GM18499 (cell line): ENCODE measurements at regions not wholly inside any gene's neighbourhood (a gene's known extent, or its start where the extent isn't known, plus 50 kb on each side); places are given as distances from the start of the nearest gene placed in this dataset.
"Not testable (repeated sequence)": the region's sequence is repeated elsewhere in the genome, so short reads cannot be mapped to it uniquely, and the experiment has no call there.

Experiments used
- ATAC-seq: cut with Tn5 transposase; IDR thresholded peaks from one replicate; pipeline ENCODE4 v1.9.1; 2021; ENCODE audit warnings: moderate number of reproducible peaks; ENCODE audit not compliant: insufficient read depth, unreplicated experiment

GRCh38 chr6:12348530-12349511 lies 58.7 kb downstream of the EDN1 start:
- no peak for ATAC-seq

- no peak for ATAC-seq
Measured at GRCh38 chr6:12350644-12351170, 60.5 kb downstream of the EDN1 start.

DNA sequence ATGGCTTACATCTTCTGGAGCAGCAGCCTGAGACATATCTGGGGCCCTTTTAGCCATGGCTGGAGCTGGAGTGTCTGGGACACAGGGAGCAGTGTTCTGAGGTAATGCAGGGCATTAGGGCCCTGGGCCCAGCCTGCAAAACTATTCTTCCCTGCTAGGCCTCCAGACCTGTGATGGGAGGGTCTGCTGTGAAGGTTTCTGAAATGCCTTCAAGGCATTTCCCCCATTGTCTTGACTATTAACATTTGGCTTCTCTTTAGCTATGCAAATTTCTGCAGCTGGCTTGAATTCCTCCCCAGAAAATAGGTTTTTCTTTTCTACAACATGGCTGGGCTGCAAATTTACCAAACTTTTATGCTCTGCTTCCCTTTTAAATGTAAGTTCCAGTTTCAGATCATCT lies 61.5 kb downstream of the EDN1 start:
- no peak for ATAC-seq

DNA sequence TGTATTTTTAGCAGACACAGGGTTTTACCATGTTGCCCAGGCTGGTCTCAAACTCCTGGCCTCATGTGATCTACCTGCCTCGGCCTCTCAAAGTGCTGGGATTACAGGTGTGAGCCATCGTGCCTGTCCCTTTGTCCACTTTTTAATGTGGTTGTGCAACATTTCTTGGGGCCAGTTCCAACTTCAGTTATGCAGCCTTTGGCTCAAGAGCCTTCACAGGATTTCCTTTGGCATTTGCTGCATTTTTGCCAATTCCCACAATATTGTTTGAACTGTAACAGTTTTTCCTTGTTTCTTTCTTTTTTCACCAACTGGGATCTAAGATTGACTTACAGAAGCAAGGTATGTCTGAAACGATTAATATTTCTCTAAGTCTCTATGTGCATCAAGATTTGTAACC lies 63.6 kb downstream of the EDN1 start:
- ATAC-seq = no peak

DNA sequence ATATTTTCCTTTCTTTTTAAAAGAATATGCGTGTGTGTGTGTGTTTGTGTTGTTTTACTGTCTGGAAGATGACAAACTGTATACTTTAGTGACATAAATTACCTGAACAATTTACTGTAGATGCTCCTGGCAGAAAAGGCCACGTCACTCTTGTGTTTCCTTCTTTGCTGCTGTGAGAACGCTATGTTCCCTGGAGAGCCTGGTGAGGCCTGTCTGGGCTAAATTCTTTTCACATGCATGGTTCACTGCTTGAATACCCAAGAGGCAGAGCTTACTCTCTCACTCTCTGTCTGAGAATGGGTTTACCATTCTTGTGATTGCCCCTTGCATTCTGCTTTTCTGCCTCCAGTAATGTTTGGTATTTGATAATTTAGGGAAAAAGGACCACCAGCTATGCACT lies 64.3 kb downstream of the EDN1 start:
- ATAC-seq = no peak

- ATAC-seq = no peak
Measured at GRCh38 chr6:12355354-12355753, 65.2 kb downstream of the EDN1 start.

- ATAC-seq = no peak
Measured at GRCh38 chr6:12356431-12356830, 66.3 kb downstream of the EDN1 start.

DNA sequence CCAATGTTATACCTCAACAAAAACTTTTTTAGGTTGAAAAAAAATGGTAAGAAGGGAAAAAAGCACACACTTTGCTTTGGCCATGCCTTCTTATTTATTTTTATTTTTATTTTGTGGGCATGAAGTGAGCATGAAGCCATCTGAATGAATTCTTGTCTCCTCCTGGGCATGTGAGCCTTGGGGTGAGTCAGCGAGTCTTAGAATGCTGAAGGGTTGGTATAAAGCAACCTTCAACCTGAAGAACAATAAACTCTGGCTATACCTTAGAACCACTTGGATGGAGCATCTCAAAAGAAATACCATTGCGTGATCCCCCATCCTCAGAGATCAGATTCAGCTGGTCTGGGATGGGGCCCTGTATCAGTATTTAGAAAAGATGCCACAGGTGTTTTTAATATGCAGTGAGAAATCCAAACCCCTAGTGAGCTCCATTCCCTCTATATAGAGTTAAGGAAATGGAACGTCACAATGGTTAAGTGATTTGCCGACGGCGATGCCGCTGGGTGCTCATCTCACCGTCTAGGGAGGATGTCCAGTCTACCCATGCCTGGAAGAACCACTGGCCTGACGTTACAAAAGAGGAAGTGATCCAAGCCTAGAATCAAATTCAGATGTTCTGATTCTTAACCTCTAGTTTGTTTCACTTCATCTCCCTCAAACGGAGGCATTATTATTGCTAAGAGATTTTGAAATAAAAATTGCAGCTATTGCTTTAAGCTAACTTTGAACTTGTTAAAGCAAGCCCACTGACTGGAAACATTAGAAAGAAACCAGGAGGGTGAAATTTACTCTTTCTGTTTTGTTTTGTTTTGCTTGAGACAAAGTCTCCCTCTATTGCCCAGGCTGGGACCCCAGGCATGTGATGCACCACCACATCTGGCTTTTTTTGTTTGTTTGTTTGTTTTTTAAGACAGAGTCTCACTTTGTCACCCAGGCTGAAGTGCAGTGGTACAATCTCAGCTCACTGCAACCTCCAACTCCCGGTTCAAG lies 67.1 kb downstream of the EDN1 start:
- ATAC-seq = peak; percentile 53

- no peak for ATAC-seq
Measured at GRCh38 chr6:12359036-12359435, 68.9 kb downstream of the EDN1 start.

- ATAC-seq = no peak
Measured at GRCh38 chr6:12361042-12361765, 71.0 kb downstream of the EDN1 start.

DNA sequence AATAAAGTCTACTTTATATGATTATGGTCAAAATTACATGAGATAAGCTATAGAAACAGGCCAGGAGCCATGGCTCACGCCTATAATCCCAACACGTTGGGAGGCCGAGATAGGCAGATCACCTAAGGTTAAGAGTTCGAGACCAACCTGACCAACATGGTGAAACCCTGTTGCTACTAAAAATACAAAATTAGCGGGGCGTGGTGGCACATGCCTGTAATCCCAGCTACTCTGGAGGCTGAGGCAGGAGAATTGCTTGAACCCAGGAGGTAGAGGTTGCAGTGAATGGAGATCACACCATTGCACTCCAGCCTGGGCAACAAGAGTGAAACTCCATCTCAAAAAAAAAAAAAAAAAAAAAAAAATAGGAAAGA lies 73.1 kb downstream of the EDN1 start:
- not testable (repeated sequence) for ATAC-seq

DNA sequence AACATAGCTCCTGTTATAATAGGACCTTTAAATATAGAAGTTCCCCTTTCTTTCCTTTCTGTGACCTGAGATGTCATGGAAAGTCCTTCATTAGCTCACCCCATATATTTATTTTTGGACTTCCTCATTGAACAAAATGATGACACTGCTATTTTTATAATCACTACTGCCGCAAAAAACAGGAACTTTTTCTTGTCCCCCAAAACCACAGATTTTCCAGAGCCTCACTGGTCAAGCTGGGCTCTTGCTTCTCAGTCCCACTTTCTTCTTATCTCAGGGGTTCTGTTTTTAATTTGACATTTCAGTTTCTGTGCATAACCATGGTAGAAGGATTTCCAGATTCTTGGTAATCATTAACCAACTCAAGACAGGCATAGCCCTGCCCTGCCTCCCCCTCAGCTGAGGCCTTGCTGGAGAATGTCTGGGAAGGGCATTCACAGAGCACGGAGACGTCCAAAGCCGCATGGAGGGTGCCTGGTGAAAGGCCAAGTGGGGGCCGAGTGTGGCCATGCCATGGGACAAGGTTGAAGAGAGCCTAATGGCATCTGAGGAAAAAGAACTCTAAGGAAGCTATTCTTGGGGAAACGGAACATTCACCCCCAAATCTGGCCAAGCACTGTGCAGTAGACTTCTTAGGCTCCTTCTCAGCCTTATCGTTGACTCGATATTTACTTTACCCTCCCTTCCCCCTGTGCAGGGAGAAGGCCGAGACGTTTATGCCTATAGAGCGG lies 73.7 kb downstream of the EDN1 start:
- ATAC-seq = peak; percentile 42

- no peak for ATAC-seq
Measured at GRCh38 chr6:12364621-12365020, 74.5 kb downstream of the EDN1 start.

DNA sequence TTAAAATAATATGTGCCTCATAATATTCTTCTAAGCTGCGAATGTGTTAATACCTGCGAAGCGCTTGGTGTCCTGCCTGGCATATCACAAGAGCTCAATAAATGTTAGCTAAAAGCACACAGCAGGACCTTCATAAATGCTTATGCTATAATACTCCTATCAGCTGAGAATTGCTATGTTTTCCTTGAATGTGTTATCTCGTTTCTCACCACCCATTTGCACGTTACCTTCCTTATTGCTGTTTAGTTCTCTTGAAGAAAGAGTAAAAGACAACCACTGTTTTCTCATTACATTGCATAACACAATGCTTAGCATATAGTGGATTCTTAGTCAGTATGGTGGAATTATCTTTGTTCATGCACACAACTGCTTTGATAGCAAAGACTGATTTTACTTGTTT lies 76.6 kb downstream of the EDN1 start:
- no peak for ATAC-seq

GRCh38 chr6:12367412-12367811 lies 77.3 kb downstream of the EDN1 start:
- no peak for ATAC-seq

- ATAC-seq = no peak
Measured at GRCh38 chr6:12369355-12369754, 79.2 kb downstream of the EDN1 start.

GRCh38 chr6:12369781-12370262 lies 79.7 kb downstream of the EDN1 start:
- ATAC-seq = peak; percentile 43

GRCh38 chr6:12371151-12371550 lies 81.0 kb downstream of the EDN1 start:
- no peak for ATAC-seq

DNA sequence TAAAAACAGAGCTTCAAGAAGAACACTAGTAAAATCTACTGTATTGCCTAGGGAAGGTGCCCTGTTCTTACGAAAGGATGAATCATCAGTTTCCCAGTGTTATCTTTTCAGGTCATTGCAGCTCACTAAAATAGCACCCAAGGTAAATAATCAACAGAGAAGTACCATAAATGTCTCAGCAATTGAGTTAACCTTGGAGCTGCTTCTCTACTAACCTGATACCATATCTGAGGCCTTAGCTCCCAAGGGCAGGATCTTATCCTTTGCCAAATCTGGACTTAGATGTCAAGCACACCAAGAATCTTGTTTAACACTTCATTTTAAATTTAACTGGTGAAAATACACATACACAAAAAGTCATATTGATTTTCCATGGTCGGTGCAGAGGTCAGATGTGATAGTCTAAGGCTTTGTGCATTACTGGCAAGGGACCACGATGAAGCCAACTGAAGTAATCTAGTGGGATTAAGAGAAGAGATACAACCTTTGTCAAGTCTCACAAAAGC lies 81.5 kb downstream of the EDN1 start:
- ATAC-seq = no peak
